NOMO-1 (cell line): ENCODE measurements at regions not wholly inside any gene's neighbourhood (a gene's known extent, or its start where the extent isn't known, plus 50 kb on each side); places are given as distances from the start of the nearest gene placed in this dataset.

ENCODE experiments used
- DNase-seq, 2 experiments: peaks; one replicate each; lab custom pipeline; 2025; ENCODE audit not compliant: unreplicated experiment in 2 of 2; lab: John Stamatoyannopoulos, UW

- DNase-seq, result no peak
These were observed 573.4 kb downstream of the CPS1 start for GRCh38 chr2:211129798-211130197.

- no peak for DNase-seq
These were observed 575.6 kb downstream of the CPS1 start for GRCh38 chr2:211132046-211132445.

GRCh38 chr2:211132573-211132972, 576.2 kb downstream of the CPS1 start:
- DNase-seq, result no peak

- no peak for DNase-seq
These were observed 577.4 kb downstream of the CPS1 start for GRCh38 chr2:211133766-211134165.

GRCh38 chr2:211138551-211138950, 582.2 kb downstream of the CPS1 start:
- no peak for DNase-seq

- no peak for DNase-seq
These were observed 585.2 kb downstream of the CPS1 start for GRCh38 chr2:211141646-211142045.

- no peak for DNase-seq
These were observed 587.7 kb downstream of the CPS1 start for GRCh38 chr2:211144078-211144477.

GRCh38 chr2:211144974-211145665, 588.7 kb downstream of the CPS1 start:
- no peak for DNase-seq

GRCh38 chr2:211149731-211150130, 593.3 kb downstream of the CPS1 start:
- DNase-seq, result no peak

GRCh38 chr2:211157211-211157610, 600.8 kb downstream of the CPS1 start:
- DNase-seq, result no peak

- DNase-seq, result peak; percentile 23 to 34
These were observed 601.6 kb downstream of the CPS1 start for GRCh38 chr2:211157856-211158463.

- DNase-seq, result peak; percentile 81 to 87
These were observed 603.6 kb downstream of the CPS1 start for GRCh38 chr2:211159972-211160371.

GRCh38 chr2:211161236-211161635, 604.8 kb downstream of the CPS1 start:
- DNase-seq, result peak in 1 of 2 experiments; percentile 17

GRCh38 chr2:211162911-211163310, 606.5 kb downstream of the CPS1 start:
- DNase-seq, result no peak

GRCh38 chr2:211170843-211171242, 614.4 kb downstream of the CPS1 start:
- no peak for DNase-seq

GRCh38 chr2:211174021-211174420, 617.6 kb downstream of the CPS1 start:
- DNase-seq, result no peak

GRCh38 chr2:211174631-211175030, 618.2 kb downstream of the CPS1 start:
- no peak for DNase-seq

GRCh38 chr2:211175956-211176355, 619.6 kb downstream of the CPS1 start:
- no peak for DNase-seq

- no peak for DNase-seq
These were observed 620.2 kb downstream of the CPS1 start for GRCh38 chr2:211176514-211177141.

GRCh38 chr2:211181626-211182025, 625.2 kb downstream of the CPS1 start:
- no peak for DNase-seq

GRCh38 chr2:211187602-211188001, 631.2 kb downstream of the CPS1 start:
- no peak for DNase-seq

- no peak for DNase-seq
These were observed 647.6 kb downstream of the CPS1 start for GRCh38 chr2:211203986-211204385.
